H1 (cell line): ENCODE measurements at regions not wholly inside any gene's neighbourhood (a gene's known extent, or its start where the extent isn't known, plus 50 kb on each side); places are given as distances from the start of the nearest gene placed in this dataset.

Experiments used
- CTCF ChIA-PET: fragments of 300-600 bp; sonication (Branson Sonifier 250); formaldehyde crosslinking; loops from one replicate; lab custom pipeline; 2021; ENCODE audit not compliant: partially characterized antibody; lab: Charles Lee
- POLR2A ChIA-PET: fragments of 300-600 bp; sonication (Branson Sonifier 250); formaldehyde crosslinking; loops from one replicate; lab custom pipeline; 2021; ENCODE audit warnings: inconsistent platforms; ENCODE audit not compliant: partially characterized antibody; lab: Charles Lee
- DNase-seq, 2 experiments: peaks; one replicate each; pipeline versions ENCODE4 v3.0.0 to v3.0.0-alpha.2; 2010 to 2022; ENCODE audit warnings: low spot score in 2 of 2, low read depth in 1 of 2, mixed read lengths in 1 of 2
- FAIRE-seq: peaks from 2 replicates; lab custom pipeline; 2011; peaks lifted over from hg19 to GRCh38; lab: Jason Lieb, UNC
- H2AFZ ChIP-seq: 2 replicates; pipeline ENCODE4 v1.8.1; 2012; ENCODE audit warnings: low read length, inconsistent platforms
- H2AK5ac ChIP-seq: 2 replicates; pipeline ENCODE4 v1.6.1; 2013; ENCODE audit warnings: low read depth, low read length
- H2BK120ac ChIP-seq: replicated peaks from 2 replicates; pipeline ENCODE3; 2013; ENCODE audit warnings: low read depth, low read length, inconsistent platforms
- H2BK12ac ChIP-seq: 2 replicates; pipeline ENCODE4 v1.6.1; 2013; ENCODE audit warnings: low read depth, low read length
- H2BK15ac ChIP-seq: 2 replicates; pipeline ENCODE4 v1.6.1; 2013; ENCODE audit warnings: low read length
- H2BK20ac ChIP-seq: 2 replicates; pipeline ENCODE4 v1.6.1; 2013; ENCODE audit warnings: low read length
- H2BK5ac ChIP-seq: 2 replicates; pipeline ENCODE4 v1.6.1; 2013; ENCODE audit warnings: low read depth, low read length
- H3K14ac ChIP-seq: 2 replicates; pipeline ENCODE4 v1.6.1; 2013; ENCODE audit warnings: inconsistent platforms; ENCODE audit not compliant: insufficient read length
- H3K18ac ChIP-seq: 2 replicates; pipeline ENCODE4 v1.6.1; 2013; ENCODE audit warnings: low read length; ENCODE audit errors: extremely low read depth
- H3K23ac ChIP-seq: 2 replicates; pipeline ENCODE4 v1.6.1; 2013; ENCODE audit warnings: inconsistent platforms; ENCODE audit not compliant: insufficient read length
- H3K23me2 ChIP-seq: 2 replicates; pipeline ENCODE4 v1.6.1; 2013; ENCODE audit warnings: low read depth, low read length
- H3K27ac ChIP-seq: 2 replicates; pipeline ENCODE4 v1.6.1; 2011; ENCODE audit warnings: low read depth, low read length, inconsistent platforms
- H3K27me3 ChIP-seq, 4 experiments: replicated peaks in 1 of 4; 1 replicate in 1 of 4; 2 replicates in 3 of 4; pipeline versions ENCODE4 v1.6.1 to v1.8.1; 2011 to 2013; ENCODE audit warnings: low read length in 3 of 4, mild to moderate bottlenecking in 3 of 4, inconsistent platforms in 2 of 4, mixed read lengths in 2 of 4, moderate library complexity in 1 of 4; ENCODE audit not compliant: control insufficient read depth in 3 of 4, insufficient read depth in 3 of 4; ENCODE audit errors: extremely low read depth in 1 of 4
- H3K36me3 ChIP-seq, 4 experiments: 2 replicates each; pipeline versions ENCODE4 v1.6.1 to v1.8.1; 2011 to 2013; ENCODE audit warnings: mild to moderate bottlenecking in 4 of 4, low read length in 3 of 4, moderate library complexity in 2 of 4, control low read depth in 1 of 4, inconsistent platforms in 1 of 4; ENCODE audit not compliant: insufficient read depth in 4 of 4, control insufficient read depth in 2 of 4
- H3K4ac ChIP-seq: replicated peaks from 2 replicates; pipeline ENCODE3; 2013; ENCODE audit warnings: low read length, low read depth, mixed read lengths, inconsistent platforms; ENCODE audit not compliant: insufficient read length
- H3K4me1 ChIP-seq, 4 experiments: replicated peaks in 1 of 4; 1 replicate in 1 of 4; 2 replicates in 3 of 4; pipeline versions ENCODE4 v1.6.1 to v1.8.1; 2011 to 2013; ENCODE audit warnings: low read length in 3 of 4, inconsistent platforms in 2 of 4, mixed read lengths in 1 of 4; ENCODE audit not compliant: insufficient read depth in 4 of 4, control insufficient read depth in 3 of 4
- H3K4me2 ChIP-seq, 2 experiments: 2 replicates each; pipeline versions ENCODE4 v1.6.1 to v1.8.1; 2011 to 2013; ENCODE audit warnings: low read depth in 2 of 2, low read length in 2 of 2, control low read depth in 1 of 2, inconsistent platforms in 1 of 2, mild to moderate bottlenecking in 1 of 2; ENCODE audit not compliant: insufficient read depth in 1 of 2
- H3K4me3 ChIP-seq, 4 experiments: fragments of 200-600, 300-600 bp in 1 of 4; sonication (generic), shearing (Covaris generic), sonication (Bioruptor Twin) in 1 of 4; 2 replicates each; pipeline versions ENCODE4 v1.5.1 to v1.8.1; 2011 to 2016; ENCODE audit warnings: low read length in 4 of 4, low read depth in 3 of 4, control low read depth in 2 of 4, inconsistent platforms in 2 of 4, mild to moderate bottlenecking in 2 of 4, mixed read lengths in 1 of 4, moderate library complexity in 1 of 4; ENCODE audit not compliant: insufficient read depth in 2 of 4; ENCODE audit errors: extremely low read depth in 1 of 4
- H3K56ac ChIP-seq: replicated peaks from 2 replicates; pipeline ENCODE3; 2013; ENCODE audit warnings: low read depth, mild to moderate bottlenecking, mixed read lengths, low read length, inconsistent platforms; ENCODE audit not compliant: insufficient read length
- H3K79me1 ChIP-seq: 2 replicates; pipeline ENCODE4 v1.6.1; 2013; ENCODE audit warnings: low read depth, low read length, control low read depth
- H3K79me2 ChIP-seq, 2 experiments: 2 replicates each; pipeline versions ENCODE4 v1.6.1 to v1.8.1; 2012 to 2013; ENCODE audit warnings: low read length in 2 of 2, mild to moderate bottlenecking in 2 of 2, inconsistent platforms in 1 of 2; ENCODE audit not compliant: insufficient read depth in 2 of 2, control insufficient read depth in 1 of 2
- H3K9ac ChIP-seq, 4 experiments: replicated peaks in 1 of 4; 1 replicate in 1 of 4; 2 replicates in 3 of 4; pipeline versions ENCODE4 v1.6.1 to v1.8.1; 2011 to 2013; ENCODE audit warnings: low read depth in 3 of 4, low read length in 3 of 4, control low read depth in 2 of 4, mild to moderate bottlenecking in 2 of 4, moderate library complexity in 2 of 4, inconsistent platforms in 1 of 4; ENCODE audit errors: extremely low read depth in 1 of 4
- H3K9me3 ChIP-seq, 2 experiments: 2 replicates each; pipeline versions ENCODE4 v1.6.1 to v1.8.1; 2012 to 2013; ENCODE audit warnings: mild to moderate bottlenecking in 2 of 2, moderate library complexity in 2 of 2, control low read depth in 1 of 2, inconsistent platforms in 1 of 2, low read depth in 1 of 2, low read length in 1 of 2, mixed read lengths in 1 of 2; ENCODE audit not compliant: insufficient read depth in 2 of 2
- H4K20me1 ChIP-seq, 2 experiments: replicated peaks in 1 of 2; 2 replicates each; pipeline versions ENCODE3 to v1.8.1; 2011 to 2013; ENCODE audit warnings: inconsistent platforms in 2 of 2, low read length in 2 of 2, mild to moderate bottlenecking in 1 of 2; ENCODE audit not compliant: insufficient read depth in 2 of 2, control insufficient read depth in 1 of 2
- H4K5ac ChIP-seq: 2 replicates; pipeline ENCODE4 v1.6.1; 2013; ENCODE audit warnings: low read length, low read depth, mixed read lengths, inconsistent platforms; ENCODE audit not compliant: insufficient read length
- H4K8ac ChIP-seq: 2 replicates; pipeline ENCODE4 v1.8.0; 2013; ENCODE audit warnings: mild to moderate bottlenecking, moderate library complexity, low read length, inconsistent platforms; ENCODE audit not compliant: insufficient read depth; ENCODE audit errors: extremely low read depth
- H4K91ac ChIP-seq: replicated peaks from 2 replicates; pipeline ENCODE3; 2013; ENCODE audit warnings: low read length, mixed read lengths, inconsistent platforms; ENCODE audit not compliant: insufficient read length
- BCL11A ChIP-seq, 2 experiments: IDR thresholded peaks; one replicate each; pipeline ENCODE4 v1.6.1; 2011; ENCODE audit warnings: low read depth in 2 of 2, low read length in 2 of 2, mild to moderate bottlenecking in 2 of 2
- BRCA1 ChIP-seq: IDR thresholded peaks from 2 replicates; pipeline ENCODE4 v1.6.1; 2012; ENCODE audit warnings: low read depth, low read length, improper control_type of control experiment
- EGR1 ChIP-seq: IDR thresholded peaks from 2 replicates; pipeline ENCODE4 v1.6.1; 2011; ENCODE audit warnings: low read depth, low read length, borderline replicate concordance
- PHF8 ChIP-seq: fragments of 200-600 bp; sonication (generic); conservative IDR thresholded peaks from 2 replicates; pipeline ENCODE4 v1.7.1; 2012; ENCODE audit warnings: low read depth, mild to moderate bottlenecking, inconsistent platforms, low read length, moderate library complexity
- POLR2AphosphoS5 ChIP-seq: IDR thresholded peaks from 2 replicates; pipeline ENCODE4 v1.6.1; 2011; ENCODE audit warnings: low read depth, low read length
- SIX5 ChIP-seq: IDR thresholded peaks from 2 replicates; pipeline ENCODE4 v1.6.1; 2011; ENCODE audit warnings: mild to moderate bottlenecking, low read depth, low read length
- SP2 ChIP-seq: IDR thresholded peaks from 2 replicates; pipeline ENCODE4 v1.6.1; 2012; ENCODE audit warnings: mild to moderate bottlenecking, low read length, inconsistent platforms
- SP4 ChIP-seq: IDR thresholded peaks from 2 replicates; pipeline ENCODE4 v1.6.1; 2012; ENCODE audit warnings: low read length, inconsistent platforms
- TAF1 ChIP-seq: IDR thresholded peaks from 2 replicates; pipeline ENCODE4 v1.6.1; 2011; ENCODE audit warnings: mild to moderate bottlenecking, low read depth, low read length
- TBP ChIP-seq: IDR thresholded peaks from 2 replicates; pipeline ENCODE4 v1.6.1; 2011; ENCODE audit warnings: low read depth, low read length, improper control_type of control experiment
- WGBS, 2 experiments: shearing (Covaris generic) in 1 of 2; methylation state at CpG; one replicate each; pipeline versions ENCODE4 v1.1.6 to v1.1.7; 2013 to 2015; ENCODE audit warnings: low lambda C conversion rate in 2 of 2, mixed read lengths in 2 of 2, inconsistent platforms in 1 of 2, low coverage in 1 of 2, missing lambda C conversion rate in 1 of 2; ENCODE audit not compliant: insufficient replicate concordance in 2 of 2, insufficient coverage in 1 of 2, insufficient read length in 1 of 2; ENCODE audit errors: extremely low coverage in 1 of 2, missing lambda C conversion rate in 1 of 2; 5-methylcytosine and 5-hydroxymethylcytosine counted together

- H2AFZ ChIP-seq: no peak overlapping the region
- H3K79me2 ChIP-seq: no peaks in the 10 kb centered on the region
- H3K27me3 ChIP-seq: no peaks in the 10 kb centered on the region
- H4K5ac ChIP-seq: no peak overlapping the region
- no peak overlapping the region for H2BK120ac ChIP-seq
- no peak overlapping the region for H2AK5ac ChIP-seq
- CTCF ChIA-PET: interaction anchor here (0.5 to 0.6 kb wide), 2 partner anchors 788 to 1552 kb away, joined by 3 to 4 read pairs; no protein-coding TSS in a partner anchor
- no peak for TF ChIP-seq SP4
- no peak for TF ChIP-seq POLR2AphosphoS5
- no peak for TF ChIP-seq BRCA1
- TF ChIP-seq SIX5: no peak
- no peak for TF ChIP-seq EGR1
- TF ChIP-seq TAF1: no peak
- TF ChIP-seq PHF8: no peak
- TF ChIP-seq BCL11A (IDR thresholded peaks at IDR 0.05; ENCODE audit: low read depth in 2 of 2, low read length in 2 of 2): no peak
- no peak for TF ChIP-seq TBP
- no peak for TF ChIP-seq SP2
- TF ChIP-seq, all 59 proteins: peak for 0
- no peak overlapping the region for H3K9ac ChIP-seq
- H3K9me3 ChIP-seq: peaks cover 3% of the 10 kb centered on the region in 2 experiments; a peak in 2 of 4 replicates
- no peak overlapping the region for H3K27ac ChIP-seq
- no peak for FAIRE-seq
- no peak overlapping the region for H4K91ac ChIP-seq
- no peaks in the 10 kb centered on the region for H3K23me2 ChIP-seq
- H4K20me1 ChIP-seq: no peaks in the 10 kb centered on the region
- H2BK5ac ChIP-seq: no peak overlapping the region
- WGBS, 2 experiments: 94% methylated on average over 6 of the region's 6 CpGs; no CpG with 5 or more reads in 1 of the 2 experiments
- no peak overlapping the region for H3K56ac ChIP-seq
- H3K36me3 ChIP-seq: no peaks in the 10 kb centered on the region
- POLR2A ChIA-PET: no interaction called here
- H2BK12ac ChIP-seq: no peak overlapping the region
- no peak overlapping the region for H3K18ac ChIP-seq
- no peak overlapping the region for H3K4me3 ChIP-seq
- H3K4ac ChIP-seq: no peak overlapping the region
- no peak overlapping the region for H2BK15ac ChIP-seq
- H3K4me1 ChIP-seq: no peaks in the 10 kb centered on the region
- no peak overlapping the region for H3K23ac ChIP-seq
- no peak overlapping the region for H2BK20ac ChIP-seq
- no peak overlapping the region for H4K8ac ChIP-seq
- no peak overlapping the region for H3K4me2 ChIP-seq
- H3K79me1 ChIP-seq: no peaks in the 10 kb centered on the region
- no peak for DNase-seq
- no peak overlapping the region for H3K14ac ChIP-seq
Observed at GRCh38 chr5:165296401-165297130, 1791.1 kb downstream of the MAT2B start.
